ENCODE measurements at regions not wholly inside any gene's neighbourhood (a gene's known extent, or its start where the extent isn't known, plus 50 kb on each side); places are given as distances from the start of the nearest gene placed in this dataset.

DNA sequence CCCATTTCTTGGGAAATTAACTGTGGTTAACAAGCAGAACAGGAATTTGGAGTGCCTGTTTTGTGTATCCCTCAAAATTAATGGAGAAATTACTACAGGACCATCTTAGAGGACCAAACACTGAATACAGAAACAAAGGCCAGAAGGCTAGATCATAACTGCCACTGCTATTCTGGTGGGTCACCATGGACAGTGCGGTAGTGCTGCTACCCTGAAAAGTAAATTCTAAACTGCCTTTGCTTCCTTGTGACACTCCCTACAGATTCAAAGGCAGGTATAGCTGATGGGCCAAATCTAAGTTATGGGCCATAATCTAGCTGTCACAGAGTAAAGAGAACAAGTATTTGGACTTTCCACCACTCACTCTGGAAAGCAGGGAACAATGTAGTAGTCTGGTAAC, 575.8 kb upstream of the ADGRB3 start:
- no peak for TF ChIP-seq ZNF24 (tag by site-specific recombination; IDR thresholded peaks at IDR 0.05)
- no peak for TF ChIP-seq WT1 (tag by site-specific recombination; IDR thresholded peaks at IDR 0.05)
- TF ChIP-seq, protein P1, sequence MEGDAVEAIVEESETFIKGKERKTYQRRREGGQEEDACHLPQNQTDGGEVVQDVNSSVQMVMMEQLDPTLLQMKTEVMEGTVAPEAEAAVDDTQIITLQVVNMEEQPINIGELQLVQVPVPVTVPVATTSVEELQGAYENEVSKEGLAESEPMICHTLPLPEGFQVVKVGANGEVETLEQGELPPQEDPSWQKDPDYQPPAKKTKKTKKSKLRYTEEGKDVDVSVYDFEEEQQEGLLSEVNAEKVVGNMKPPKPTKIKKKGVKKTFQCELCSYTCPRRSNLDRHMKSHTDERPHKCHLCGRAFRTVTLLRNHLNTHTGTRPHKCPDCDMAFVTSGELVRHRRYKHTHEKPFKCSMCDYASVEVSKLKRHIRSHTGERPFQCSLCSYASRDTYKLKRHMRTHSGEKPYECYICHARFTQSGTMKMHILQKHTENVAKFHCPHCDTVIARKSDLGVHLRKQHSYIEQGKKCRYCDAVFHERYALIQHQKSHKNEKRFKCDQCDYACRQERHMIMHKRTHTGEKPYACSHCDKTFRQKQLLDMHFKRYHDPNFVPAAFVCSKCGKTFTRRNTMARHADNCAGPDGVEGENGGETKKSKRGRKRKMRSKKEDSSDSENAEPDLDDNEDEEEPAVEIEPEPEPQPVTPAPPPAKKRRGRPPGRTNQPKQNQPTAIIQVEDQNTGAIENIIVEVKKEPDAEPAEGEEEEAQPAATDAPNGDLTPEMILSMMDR (tag by site-specific recombination; IDR thresholded peaks at IDR 0.05) = no peak
- no peak for TF ChIP-seq BCL11A (tag by site-specific recombination; IDR thresholded peaks at IDR 0.05; ENCODE audit: low read depth)
- TF ChIP-seq HOXA7 (CRISPR knock-in tag; IDR thresholded peaks at IDR 0.05; ENCODE audit: borderline replicate concordance) = no peak
- TF ChIP-seq ZFHX2 (tag by site-specific recombination; conservative IDR thresholded peaks at IDR 0.05) = no peak
- TF ChIP-seq, protein P2, sequence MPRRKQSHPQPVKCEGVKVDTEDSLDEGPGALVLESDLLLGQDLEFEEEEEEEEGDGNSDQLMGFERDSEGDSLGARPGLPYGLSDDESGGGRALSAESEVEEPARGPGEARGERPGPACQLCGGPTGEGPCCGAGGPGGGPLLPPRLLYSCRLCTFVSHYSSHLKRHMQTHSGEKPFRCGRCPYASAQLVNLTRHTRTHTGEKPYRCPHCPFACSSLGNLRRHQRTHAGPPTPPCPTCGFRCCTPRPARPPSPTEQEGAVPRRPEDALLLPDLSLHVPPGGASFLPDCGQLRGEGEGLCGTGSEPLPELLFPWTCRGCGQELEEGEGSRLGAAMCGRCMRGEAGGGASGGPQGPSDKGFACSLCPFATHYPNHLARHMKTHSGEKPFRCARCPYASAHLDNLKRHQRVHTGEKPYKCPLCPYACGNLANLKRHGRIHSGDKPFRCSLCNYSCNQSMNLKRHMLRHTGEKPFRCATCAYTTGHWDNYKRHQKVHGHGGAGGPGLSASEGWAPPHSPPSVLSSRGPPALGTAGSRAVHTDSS (tag by site-specific recombination; IDR thresholded peaks at IDR 0.05) = no peak
- no peak for TF ChIP-seq FEZF1 (tag by site-specific recombination; IDR thresholded peaks at IDR 0.05)
- no peak for TF ChIP-seq ZNF302 (tag by site-specific recombination; IDR thresholded peaks at IDR 0.05; ENCODE audit: low read depth)
- TF ChIP-seq ZNF785 (tag by site-specific recombination; IDR thresholded peaks at IDR 0.05) = no peak

All from HEK293 (cell line).